DMS53 treated with DMSO at 0.1 percent for 48 hours (cell line): ENCODE measurements at regions not wholly inside any gene's neighbourhood (a gene's known extent, or its start where the extent isn't known, plus 50 kb on each side); places are given as distances from the start of the nearest gene placed in this dataset.

Experiments
- DNase-seq: peaks from one replicate; lab custom pipeline; 2025; ENCODE audit not compliant: unreplicated experiment; lab: John Stamatoyannopoulos, UW

- no peak for DNase-seq
These were observed 193.9 kb downstream of the FIGN start for GRCh38 chr2:163541943-163542342.

DNA sequence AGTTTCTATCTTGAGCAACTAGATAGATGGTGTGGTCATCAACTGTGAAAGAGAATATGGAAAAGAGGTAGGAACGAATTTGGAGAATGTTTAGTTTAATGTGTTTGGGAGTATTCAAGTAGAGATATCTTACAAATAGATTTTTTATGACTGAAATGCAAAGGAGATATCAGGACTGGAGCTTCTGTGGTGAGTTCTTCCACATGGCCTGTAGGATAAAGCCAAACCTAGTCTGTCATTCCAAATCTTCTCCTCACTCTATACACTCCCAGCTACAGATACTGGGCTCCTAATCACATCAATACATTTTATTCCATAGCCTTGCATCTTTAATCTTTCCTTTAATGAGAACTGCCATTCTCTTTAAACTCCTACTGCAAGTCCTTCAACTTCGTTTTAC is 194.3 kb downstream of the FIGN start:
- no peak for DNase-seq

GRCh38 chr2:163528640-163529217 is 207.1 kb downstream of the FIGN start:
- peak; percentile 94 for DNase-seq

DNA sequence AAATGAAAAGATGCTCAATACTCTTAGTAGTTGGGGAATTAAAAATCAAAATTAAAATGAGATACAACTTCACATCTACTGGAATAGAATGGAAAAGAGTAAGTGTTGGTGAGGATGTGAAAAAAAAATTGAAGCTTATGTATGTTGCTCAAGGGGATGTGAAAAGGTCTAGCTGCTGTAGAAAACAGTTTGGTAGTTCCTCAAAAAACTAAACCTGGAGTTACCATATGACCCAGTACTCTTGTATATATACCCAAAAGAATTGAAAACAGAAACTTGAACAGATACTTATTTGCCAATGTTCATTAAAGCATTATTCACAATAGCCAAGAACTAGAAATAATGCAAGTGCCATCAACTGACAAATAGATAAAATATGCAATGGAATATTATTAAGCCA is 208.4 kb downstream of the FIGN start:
- DNase-seq: no peak

- DNase-seq: no peak
These were observed 217.0 kb downstream of the FIGN start for GRCh38 chr2:163518762-163519161.

GRCh38 chr2:163515836-163516235 is 220.0 kb downstream of the FIGN start:
- no peak for DNase-seq

GRCh38 chr2:163505281-163505680 is 230.5 kb downstream of the FIGN start:
- no peak for DNase-seq

- DNase-seq: no peak
These were observed 242.2 kb downstream of the FIGN start for GRCh38 chr2:163493359-163494298.

GRCh38 chr2:163491850-163492249 is 244.0 kb downstream of the FIGN start:
- no peak for DNase-seq

GRCh38 chr2:163490281-163490680 is 245.5 kb downstream of the FIGN start:
- DNase-seq: no peak

GRCh38 chr2:163481515-163481914 is 254.3 kb downstream of the FIGN start:
- no peak for DNase-seq

DNA sequence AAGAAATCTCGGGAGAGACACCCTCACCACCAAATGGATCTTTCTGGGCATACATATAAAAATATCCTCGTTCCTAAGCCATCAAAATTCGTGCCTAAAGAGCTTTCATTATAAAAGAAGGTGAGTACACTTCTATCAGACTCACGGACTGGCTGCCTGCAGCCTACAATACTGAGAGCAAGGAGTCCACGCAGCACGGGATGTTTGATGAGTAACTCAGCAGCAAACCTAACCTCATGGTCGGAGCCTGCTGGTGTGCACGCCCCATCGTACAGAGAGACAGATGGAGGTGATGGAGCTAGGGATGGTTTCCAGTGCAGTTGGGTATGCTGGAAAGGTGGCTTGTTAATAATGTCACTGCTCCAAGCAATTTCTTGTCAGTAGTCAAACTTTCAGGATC is 256.2 kb downstream of the FIGN start:
- no peak for DNase-seq

GRCh38 chr2:163475815-163476214 is 260.0 kb downstream of the FIGN start:
- no peak for DNase-seq

- no peak for DNase-seq
These were observed 260.9 kb downstream of the FIGN start for GRCh38 chr2:163474889-163475288.

DNA sequence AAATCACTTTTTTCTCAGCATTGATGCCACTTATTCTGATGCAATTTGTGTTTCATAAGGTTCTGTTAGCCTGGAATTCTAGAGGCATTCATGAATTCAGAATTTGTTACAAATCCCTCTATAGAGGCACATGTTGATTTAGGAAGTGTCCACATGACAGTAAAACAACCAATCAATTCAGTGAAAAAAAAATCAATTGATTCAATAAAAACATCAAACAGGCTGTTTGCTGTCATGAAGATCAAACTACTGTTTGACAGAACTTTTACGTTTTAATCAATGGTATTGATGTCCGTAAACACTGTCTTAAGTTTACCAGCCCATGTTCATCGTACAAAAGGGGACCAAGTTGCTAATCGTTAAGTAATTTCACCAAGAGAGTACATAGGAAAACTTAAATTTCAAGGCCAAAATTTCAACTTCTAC is 261.5 kb downstream of the FIGN start:
- no peak for DNase-seq

DNA sequence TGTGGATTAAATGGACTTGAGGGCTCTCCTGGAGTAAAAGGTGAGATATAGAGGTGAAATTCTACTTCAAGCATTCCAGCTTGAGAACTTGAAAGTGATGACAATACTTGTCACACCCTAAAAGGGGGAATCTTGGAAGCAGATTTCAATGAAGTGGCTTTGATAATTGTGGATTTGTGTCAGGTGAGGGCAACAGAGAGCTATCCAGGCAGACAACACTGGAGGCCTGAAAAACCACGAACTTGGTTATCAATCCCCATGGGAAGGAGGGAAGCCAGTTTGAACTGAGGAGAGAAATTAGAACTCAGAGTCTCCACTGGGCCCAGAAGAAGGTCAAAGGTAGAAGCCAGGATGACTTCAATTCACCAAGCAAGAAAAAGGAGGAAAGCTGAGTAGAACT is 263.9 kb downstream of the FIGN start:
- no peak for DNase-seq

- DNase-seq: no peak
These were observed 266.2 kb downstream of the FIGN start for GRCh38 chr2:163469561-163469962.

- no peak for DNase-seq
These were observed 268.6 kb downstream of the FIGN start for GRCh38 chr2:163467251-163467630.

GRCh38 chr2:163466331-163467250 is 269.2 kb downstream of the FIGN start:
- no peak for DNase-seq

GRCh38 chr2:163465440-163465839 is 270.4 kb downstream of the FIGN start:
- DNase-seq: no peak

DNA sequence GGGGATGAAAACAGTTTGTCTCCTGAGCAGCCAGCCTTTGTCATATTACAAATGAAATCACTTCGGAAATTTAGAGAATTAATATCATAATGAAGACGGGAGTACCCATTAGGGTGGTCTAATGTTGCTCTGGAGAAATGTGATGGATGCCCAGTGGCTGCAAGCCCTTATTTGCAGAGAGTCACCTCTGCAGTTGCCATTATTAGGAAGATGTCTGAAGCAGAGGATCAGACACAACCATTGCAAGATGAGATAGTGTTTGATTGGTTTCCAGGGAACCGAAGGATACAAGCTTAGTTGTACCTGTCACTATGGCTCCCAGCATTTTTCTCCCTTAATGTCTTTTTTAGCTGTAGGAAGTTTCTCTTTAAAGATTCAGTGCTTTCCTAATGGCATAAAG is 272.4 kb downstream of the FIGN start:
- DNase-seq: no peak
